Endodermal cell (in vitro differentiated cells): ENCODE measurements at regions not wholly inside any gene's neighbourhood (a gene's known extent, or its start where the extent isn't known, plus 50 kb on each side); places are given as distances from the start of the nearest gene placed in this dataset.

Experiments used
- DNase-seq: peaks from one replicate; pipeline ENCODE4 v3.0.0-alpha.2; 2017
- H3K27ac ChIP-seq: 2 replicates; pipeline ENCODE4 v1.5.1; 2013; ENCODE audit warnings: mild to moderate bottlenecking, low read depth, low read length, moderate library complexity
- H3K27me3 ChIP-seq: 2 replicates; pipeline ENCODE4 v1.6.1; 2013; ENCODE audit warnings: mild to moderate bottlenecking, low read length, moderate library complexity; ENCODE audit not compliant: insufficient read depth, control insufficient read depth, poor library complexity, severe bottlenecking
- H3K36me3 ChIP-seq: 2 replicates; pipeline ENCODE4 v1.7.0; 2013; ENCODE audit warnings: mild to moderate bottlenecking, low read length, moderate library complexity; ENCODE audit not compliant: control insufficient read depth, insufficient read depth
- H3K4me1 ChIP-seq: one replicate; pipeline ENCODE4 v1.7.0; 2013; ENCODE audit warnings: low read length; ENCODE audit not compliant: control insufficient read depth, insufficient read depth
- H3K4me3 ChIP-seq: 2 replicates; pipeline ENCODE4 v1.5.1; 2013; ENCODE audit warnings: mild to moderate bottlenecking, low read length, moderate library complexity
- H3K9ac ChIP-seq: 2 replicates; pipeline ENCODE4 v1.6.1; 2013; ENCODE audit warnings: mild to moderate bottlenecking, low read length, moderate library complexity; ENCODE audit not compliant: poor library complexity, severe bottlenecking; ENCODE audit errors: extremely low read depth
- H3K9me3 ChIP-seq: 2 replicates; pipeline ENCODE4 v1.6.1; 2013; ENCODE audit warnings: mild to moderate bottlenecking, low read length, moderate library complexity; ENCODE audit not compliant: control insufficient read depth
- H3K27ac Mint-ChIP-seq: 2 replicates; pipeline ENCODE4 v1.8.0; 2020; ENCODE audit warnings: mixed read lengths
- H3K27me3 Mint-ChIP-seq: 2 replicates; pipeline ENCODE4 v1.8.0; 2021; ENCODE audit warnings: mild to moderate bottlenecking, mixed read lengths; ENCODE audit not compliant: insufficient read depth
- H3K36me3 Mint-ChIP-seq: 2 replicates; pipeline ENCODE4 v1.8.0; 2020; ENCODE audit warnings: low read depth, mixed read lengths
- H3K4me1 Mint-ChIP-seq: 2 replicates; pipeline ENCODE4 v1.8.0; 2020; ENCODE audit warnings: mixed read lengths
- H3K4me3 Mint-ChIP-seq: 2 replicates; pipeline ENCODE4 v1.8.0; 2020; ENCODE audit warnings: mild to moderate bottlenecking, moderate library complexity, mixed read lengths
- H3K9me3 Mint-ChIP-seq: 2 replicates; pipeline ENCODE4 v1.8.0; 2020; ENCODE audit warnings: mild to moderate bottlenecking, mixed read lengths
- CTCF ChIP-seq: fragments of 200-600 bp; sonication (generic); conservative IDR thresholded peaks from 2 replicates; pipeline ENCODE4 v1.5.0; 2021; ENCODE audit warnings: antibody characterized with exemption, mild to moderate bottlenecking
- WGBS, 2 experiments: methylation state at CpG; one replicate each; pipeline versions ENCODE4 v1.1.5 to v1.1.7; 2013; ENCODE audit warnings: missing lambda C conversion rate in 2 of 2, mixed read lengths in 1 of 2; ENCODE audit not compliant: insufficient coverage in 1 of 2, insufficient read length in 1 of 2; 5-methylcytosine and 5-hydroxymethylcytosine counted together

- H3K9ac ChIP-seq = no peak overlapping the region
- no peak for TF ChIP-seq CTCF
- H3K27ac ChIP-seq = no peak overlapping the region
- Mint-ChIP-seq H3K4me3 (no peak overlapping the region), H3K36me3 (no peaks in the 10 kb centered on the region), H3K9me3 (peaks cover 8% of the 10 kb centered on the region), H3K27me3 (peaks cover 82% of the 10 kb centered on the region), H3K4me1 (no peaks in the 10 kb centered on the region), H3K27ac (no peak overlapping the region)
- DNase-seq = no peak
- H3K27me3 ChIP-seq = peaks cover 45% of the 10 kb centered on the region
- no peaks in the 10 kb centered on the region for H3K36me3 ChIP-seq
- no peak overlapping the region for H3K4me3 ChIP-seq
- whole genome bisulfite sequencing, 2 experiments = 74% methylated on average over 3 of the region's 3 CpGs; no CpG with 5 or more reads in 1 of the 2 experiments
- no peaks in the 10 kb centered on the region for H3K9me3 ChIP-seq
- H3K4me1 ChIP-seq = no peaks in the 10 kb centered on the region
These were observed 248.8 kb upstream of the SMIM30 start for GRCh38 chr7:113367041-113367586.

GRCh38 chr7:113366122-113366521 is 247.8 kb upstream of the SMIM30 start:
- H3K9me3 ChIP-seq = no peaks in the 10 kb centered on the region
- Mint-ChIP-seq H3K4me1 (no peaks in the 10 kb centered on the region), H3K36me3 (no peaks in the 10 kb centered on the region), H3K27ac (no peak overlapping the region), H3K4me3 (no peak overlapping the region), H3K9me3 (peaks cover 8% of the 10 kb centered on the region), H3K27me3 (peaks cover 84% of the 10 kb centered on the region)
- H3K4me3 ChIP-seq = no peak overlapping the region
- TF ChIP-seq CTCF = no peak
- H3K27ac ChIP-seq = no peak overlapping the region
- H3K36me3 ChIP-seq = no peaks in the 10 kb centered on the region
- no peak overlapping the region for H3K9ac ChIP-seq
- DNase-seq = no peak
- H3K27me3 ChIP-seq = peaks cover 55% of the 10 kb centered on the region
- WGBS, 2 experiments = 0% methylated on average over 1 of the region's 1 CpG; no CpG with 5 or more reads in 1 of the 2 experiments
- no peaks in the 10 kb centered on the region for H3K4me1 ChIP-seq

DNA sequence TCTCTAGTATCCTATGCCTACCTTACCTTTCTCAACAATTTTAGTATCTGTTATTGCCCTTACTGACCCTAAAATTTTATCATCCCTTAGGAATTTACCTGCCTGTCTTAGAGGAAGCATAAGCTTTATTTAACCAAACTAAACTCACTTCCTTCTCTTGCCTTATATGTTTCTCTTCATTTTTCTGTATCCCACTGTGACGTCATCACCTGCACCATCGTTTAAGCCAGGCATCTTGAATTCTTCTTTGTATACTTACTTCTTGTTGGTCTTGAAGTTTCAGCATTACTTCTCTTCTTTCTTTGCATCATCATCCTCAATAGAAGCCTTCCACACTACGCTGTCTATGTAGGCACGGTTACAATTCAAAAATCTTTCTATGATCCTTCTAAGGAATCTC is 231.0 kb upstream of the SMIM30 start:
- Mint-ChIP-seq H3K27ac (no peak overlapping the region), H3K9me3 (no peaks in the 10 kb centered on the region), H3K4me1 (no peaks in the 10 kb centered on the region), H3K4me3 (no peak overlapping the region), H3K27me3 (peaks cover 16% of the 10 kb centered on the region), H3K36me3 (no peaks in the 10 kb centered on the region)
- H3K27me3 ChIP-seq = peaks cover 16% of the 10 kb centered on the region
- DNase-seq = no peak
- no peak for TF ChIP-seq CTCF
- H3K4me1 ChIP-seq = no peaks in the 10 kb centered on the region
- whole genome bisulfite sequencing, 2 experiments = 81 to 89% methylated on average over 4 of the region's 4 CpGs
- no peaks in the 10 kb centered on the region for H3K9me3 ChIP-seq
- no peaks in the 10 kb centered on the region for H3K36me3 ChIP-seq
- no peak overlapping the region for H3K9ac ChIP-seq
- no peak overlapping the region for H3K4me3 ChIP-seq
- no peak overlapping the region for H3K27ac ChIP-seq
